ENCODE measurements at regions not wholly inside any gene's neighbourhood (a gene's known extent, or its start where the extent isn't known, plus 50 kb on each side); places are given as distances from the start of the nearest gene placed in this dataset.

DNA sequence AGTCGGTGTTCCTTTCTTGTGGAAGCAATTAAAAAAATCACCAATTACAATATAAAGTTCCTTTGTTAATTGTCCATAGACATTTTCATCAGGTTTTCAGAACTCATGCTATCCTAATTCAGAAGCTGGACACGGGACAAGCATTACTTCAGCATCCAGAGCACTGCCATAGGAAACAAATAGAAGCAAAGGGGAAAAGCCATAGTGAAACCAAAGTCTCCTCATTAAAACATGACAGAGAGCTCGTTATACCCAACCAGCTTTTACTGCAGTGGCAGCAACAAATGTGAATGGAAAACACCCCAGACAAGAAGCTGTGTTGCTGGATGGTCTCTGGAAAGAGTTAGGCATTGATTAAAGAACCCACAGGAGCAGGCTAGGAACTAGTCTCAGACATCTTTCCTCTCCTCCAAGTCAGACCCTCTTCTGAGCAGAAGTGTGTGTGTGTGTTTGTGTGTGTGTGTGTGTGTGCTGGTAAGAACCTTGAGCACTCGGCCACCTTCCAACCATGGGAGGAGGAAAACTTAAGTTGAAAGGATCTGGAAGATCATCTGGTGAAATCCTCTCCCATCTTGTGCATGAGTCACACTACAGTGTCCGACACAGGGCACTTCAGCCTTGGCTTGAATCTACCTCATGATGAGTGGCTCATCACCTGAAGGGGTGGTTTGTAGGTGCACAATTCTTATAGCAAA lies 162.6 kb upstream of the ADAMTS16 start:
- DNase-seq = no peak
- peaks cover 3% of the 10 kb centered on the region; the same call in 1 of the 2 replicates for H3K9me3 Mint-ChIP-seq
- TF ChIP-seq, protein P1, sequence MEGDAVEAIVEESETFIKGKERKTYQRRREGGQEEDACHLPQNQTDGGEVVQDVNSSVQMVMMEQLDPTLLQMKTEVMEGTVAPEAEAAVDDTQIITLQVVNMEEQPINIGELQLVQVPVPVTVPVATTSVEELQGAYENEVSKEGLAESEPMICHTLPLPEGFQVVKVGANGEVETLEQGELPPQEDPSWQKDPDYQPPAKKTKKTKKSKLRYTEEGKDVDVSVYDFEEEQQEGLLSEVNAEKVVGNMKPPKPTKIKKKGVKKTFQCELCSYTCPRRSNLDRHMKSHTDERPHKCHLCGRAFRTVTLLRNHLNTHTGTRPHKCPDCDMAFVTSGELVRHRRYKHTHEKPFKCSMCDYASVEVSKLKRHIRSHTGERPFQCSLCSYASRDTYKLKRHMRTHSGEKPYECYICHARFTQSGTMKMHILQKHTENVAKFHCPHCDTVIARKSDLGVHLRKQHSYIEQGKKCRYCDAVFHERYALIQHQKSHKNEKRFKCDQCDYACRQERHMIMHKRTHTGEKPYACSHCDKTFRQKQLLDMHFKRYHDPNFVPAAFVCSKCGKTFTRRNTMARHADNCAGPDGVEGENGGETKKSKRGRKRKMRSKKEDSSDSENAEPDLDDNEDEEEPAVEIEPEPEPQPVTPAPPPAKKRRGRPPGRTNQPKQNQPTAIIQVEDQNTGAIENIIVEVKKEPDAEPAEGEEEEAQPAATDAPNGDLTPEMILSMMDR (IDR thresholded peaks at IDR 0.05) = no peak

DNA sequence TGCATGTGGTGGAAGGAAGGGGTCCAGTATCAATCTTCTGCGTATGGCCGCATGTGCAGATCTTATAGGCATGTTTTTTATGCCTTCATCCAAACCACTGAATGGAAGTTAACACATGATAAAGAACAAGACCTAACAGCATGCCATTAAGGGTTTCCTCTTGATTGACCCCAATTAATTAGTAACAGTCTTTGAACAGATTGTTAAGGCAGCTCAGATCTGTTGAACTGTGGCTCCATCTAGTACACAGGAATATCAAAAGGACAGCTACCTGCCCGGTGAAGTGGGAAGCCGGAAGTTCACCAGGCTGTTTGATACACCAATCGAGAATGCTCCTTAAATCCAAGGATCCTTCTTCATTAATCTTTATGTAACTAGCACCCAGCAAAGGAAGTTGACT lies 159.9 kb upstream of the ADAMTS16 start:
- Mint-ChIP-seq H3K27ac (no peak overlapping the region), H3K36me3 (ENCODE audit: low read depth) (no peaks in the 10 kb centered on the region), H3K4me1 (ENCODE audit: low read depth) (peaks cover 11% of the 10 kb centered on the region; the same call in 1 of the 2 replicates), H3K9me3 (peaks cover 3% of the 10 kb centered on the region; the same call in 1 of the 2 replicates), H3K4me3 (no peak overlapping the region), H3K27me3 (ENCODE audit: insufficient read depth) (peaks cover 2% of the 10 kb centered on the region)
- no peak for DNase-seq
- TF ChIP-seq, protein P1 (IDR thresholded peaks at IDR 0.05) = no peak

More for the DNA sequence above, 162.6 kb upstream of the ADAMTS16 start:
- Mint-ChIP-seq H3K27ac (no peak overlapping the region), H3K4me1 (ENCODE audit: low read depth) (peaks cover 11% of the 10 kb centered on the region; the same call in 1 of the 2 replicates), H3K4me3 (no peak overlapping the region), H3K36me3 (ENCODE audit: low read depth) (no peaks in the 10 kb centered on the region), H3K27me3 (ENCODE audit: insufficient read depth) (no peaks in the 10 kb centered on the region; the same call in 1 of the 2 replicates)

DNA sequence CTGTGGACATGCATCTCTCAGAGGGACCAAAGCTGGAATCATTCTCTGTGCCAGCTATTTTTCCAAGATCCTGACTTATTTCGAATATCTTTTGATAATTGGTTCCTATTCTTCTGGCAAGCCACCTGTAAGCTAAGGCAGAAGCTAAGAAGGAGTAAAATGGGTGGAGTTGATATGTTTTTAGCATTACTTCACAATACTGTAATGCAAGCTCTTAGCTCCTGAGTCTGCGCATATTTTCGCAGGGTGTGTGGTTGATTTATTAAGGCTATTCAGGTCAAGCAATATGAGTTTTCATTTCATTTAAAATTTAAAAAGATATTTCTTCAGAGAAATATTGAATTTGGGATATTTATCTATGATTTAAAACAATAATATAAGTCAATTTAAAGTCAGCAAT lies 158.5 kb upstream of the ADAMTS16 start:
- no peak overlapping the region for H3K27ac Mint-ChIP-seq
- peaks cover 7% of the 10 kb centered on the region; the same call in 1 of the 2 replicates for H3K4me1 Mint-ChIP-seq (ENCODE audit: low read depth)
- no peak for DNase-seq
- no peaks in the 10 kb centered on the region for H3K36me3 Mint-ChIP-seq (ENCODE audit: low read depth)
- no peak overlapping the region for H3K4me3 Mint-ChIP-seq
- peaks cover 3% of the 10 kb centered on the region; the same call in 1 of the 2 replicates for H3K9me3 Mint-ChIP-seq
- TF ChIP-seq, protein P1 (IDR thresholded peaks at IDR 0.05) = no peak
- peaks cover 7% of the 10 kb centered on the region for H3K27me3 Mint-ChIP-seq (ENCODE audit: insufficient read depth)

DNA sequence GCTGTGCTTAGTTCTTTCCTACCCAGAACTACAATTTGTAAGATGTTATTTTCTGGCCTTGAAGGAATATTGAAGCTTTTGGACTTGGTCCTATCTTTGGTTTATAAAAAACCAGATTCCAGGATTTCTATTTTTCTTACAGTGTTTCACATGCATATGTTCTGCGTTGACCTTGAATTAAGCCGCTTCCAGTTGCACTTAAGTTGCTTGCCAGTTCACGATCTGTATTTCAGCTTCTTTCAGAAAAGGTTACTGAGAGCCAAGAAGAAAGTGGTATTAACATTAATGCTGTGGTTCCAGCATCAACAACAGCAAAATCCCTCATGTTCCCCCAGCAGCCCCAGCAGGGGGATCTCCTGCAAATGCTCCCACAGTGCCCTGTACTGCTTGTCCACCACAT lies 156.4 kb upstream of the ADAMTS16 start:
- Mint-ChIP-seq H3K36me3 (ENCODE audit: low read depth) (no peaks in the 10 kb centered on the region), H3K9me3 (peaks cover 3% of the 10 kb centered on the region; the same call in 1 of the 2 replicates), H3K4me3 (no peak overlapping the region), H3K27me3 (ENCODE audit: insufficient read depth) (peaks cover 10% of the 10 kb centered on the region), H3K4me1 (ENCODE audit: low read depth) (no peaks in the 10 kb centered on the region), H3K27ac (no peak overlapping the region)
- DNase-seq = no peak
- TF ChIP-seq, protein P1 (IDR thresholded peaks at IDR 0.05) = no peak

GRCh38 chr5:4984461-4984860 lies 155.7 kb upstream of the ADAMTS16 start:
- no peaks in the 10 kb centered on the region; the same call in 1 of the 2 replicates for H3K4me1 Mint-ChIP-seq (ENCODE audit: low read depth)
- TF ChIP-seq, protein P1 (IDR thresholded peaks at IDR 0.05) = no peak
- H3K27me3 Mint-ChIP-seq (ENCODE audit: insufficient read depth) = peaks cover 10% of the 10 kb centered on the region
- DNase-seq = no peak
- H3K36me3 Mint-ChIP-seq (ENCODE audit: low read depth) = no peaks in the 10 kb centered on the region
- no peak overlapping the region for H3K27ac Mint-ChIP-seq
- no peaks in the 10 kb centered on the region for H3K9me3 Mint-ChIP-seq
- H3K4me3 Mint-ChIP-seq = no peak overlapping the region
